Breast epithelium (tissue), 4 donors: ENCODE measurements at regions not wholly inside any gene's neighbourhood (a gene's known extent, or its start where the extent isn't known, plus 50 kb on each side); places are given as distances from the start of the nearest gene placed in this dataset.

Source experiments
- DNase-seq, 2 donors: peaks; one replicate each; pipeline ENCODE4 v3.0.0-alpha.2; 2019; ENCODE audit warnings: low spot score in 2 of 2
- H3K27ac ChIP-seq, 2 donors: fragments of 200-600 bp; sonication (generic) in 1 of 2; one replicate each; pipeline ENCODE4 v1.5.1; 2016 to 2019; ENCODE audit warnings: mild to moderate bottlenecking in 1 of 2
- H3K27me3 ChIP-seq, 2 donors: fragments of 200-600 bp; sonication (generic) in 1 of 2; one replicate each; pipeline versions ENCODE4 v1.5.1 to v1.6.0; 2017 to 2019; ENCODE audit warnings: control low read depth in 1 of 2, mild to moderate bottlenecking in 1 of 2
- H3K36me3 ChIP-seq: fragments of 200-600 bp; one replicate; pipeline ENCODE4 v1.5.1; 2019
- H3K4me1 ChIP-seq, 2 donors: fragments of 200-600 bp; sonication (generic); one replicate each; pipeline ENCODE4 v1.5.1; 2016 to 2019; ENCODE audit warnings: control low read depth in 1 of 2
- H3K4me3 ChIP-seq, 3 donors: fragments of 200-600 bp; sonication (generic); 1 replicate in 2 of 3; 2 replicates in 1 of 3; pipeline ENCODE4 v1.5.1; 2016 to 2019; ENCODE audit warnings: mild to moderate bottlenecking in 3 of 3, moderate library complexity in 2 of 3
- H3K9me3 ChIP-seq, 2 donors: fragments of 200-600 bp; sonication (generic) in 1 of 2; one replicate each; pipeline ENCODE4 v1.5.1; 2016 to 2019; ENCODE audit warnings: control low read depth in 1 of 2
- POLR2A ChIP-seq: fragments of 450-650 bp; IDR thresholded peaks from one replicate; pipeline ENCODE4 v1.6.1; 2016; ENCODE audit warnings: antibody characterized with exemption, mild to moderate bottlenecking, moderate library complexity
- POLR2AphosphoS5 ChIP-seq, 3 donors: sonication (generic); formaldehyde crosslinking; IDR thresholded peaks; one replicate each; pipeline ENCODE4 v1.6.1; 2017; ENCODE audit warnings: antibody characterized with exemption in 3 of 3
- intact Hi-C: fragments of 100-400 bp; cut with DNase I; formaldehyde crosslinking; loops from one replicate; pipeline ENCODE4 v1.15.1; 2023; ENCODE audit warnings: low total_unique reads
- TF ChIP-seq, protein P1 (sequence below), 3 donors: fragments of 450-650 bp; IDR thresholded peaks; one replicate each; pipeline ENCODE4 v1.5.1; 2016 to 2017; ENCODE audit warnings: antibody characterized with exemption in 3 of 3, mild to moderate bottlenecking in 3 of 3, moderate library complexity in 3 of 3

DNA sequence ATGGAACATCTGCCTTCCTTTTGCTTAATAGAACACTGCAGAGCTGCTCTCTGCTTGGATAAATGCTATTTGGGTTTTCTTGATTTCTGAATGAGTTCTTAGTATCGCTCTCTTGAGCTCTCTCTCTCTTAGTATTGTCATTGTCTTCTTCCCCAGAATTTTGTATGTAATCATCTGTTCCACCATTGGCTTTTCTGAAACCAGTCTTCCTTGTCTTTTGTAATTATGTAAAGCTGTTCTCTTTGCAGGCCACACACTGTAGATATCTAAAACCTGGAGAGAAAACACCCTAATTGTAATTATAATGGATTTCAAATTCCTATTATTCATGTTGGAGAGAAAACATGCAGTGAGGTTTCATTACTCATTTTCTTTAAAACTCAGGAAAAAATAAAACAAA is 333.1 kb upstream of the CHAC2 start:
- H3K9me3 ChIP-seq = no peaks in the 10 kb centered on the region
- no peaks in the 10 kb centered on the region for H3K27me3 ChIP-seq
- DNase-seq = no peak
- intact Hi-C loops = no loop called here
- H3K4me1 ChIP-seq = no peaks in the 10 kb centered on the region
- H3K27ac ChIP-seq = no peak overlapping the region
- TF ChIP-seq, protein P1, sequence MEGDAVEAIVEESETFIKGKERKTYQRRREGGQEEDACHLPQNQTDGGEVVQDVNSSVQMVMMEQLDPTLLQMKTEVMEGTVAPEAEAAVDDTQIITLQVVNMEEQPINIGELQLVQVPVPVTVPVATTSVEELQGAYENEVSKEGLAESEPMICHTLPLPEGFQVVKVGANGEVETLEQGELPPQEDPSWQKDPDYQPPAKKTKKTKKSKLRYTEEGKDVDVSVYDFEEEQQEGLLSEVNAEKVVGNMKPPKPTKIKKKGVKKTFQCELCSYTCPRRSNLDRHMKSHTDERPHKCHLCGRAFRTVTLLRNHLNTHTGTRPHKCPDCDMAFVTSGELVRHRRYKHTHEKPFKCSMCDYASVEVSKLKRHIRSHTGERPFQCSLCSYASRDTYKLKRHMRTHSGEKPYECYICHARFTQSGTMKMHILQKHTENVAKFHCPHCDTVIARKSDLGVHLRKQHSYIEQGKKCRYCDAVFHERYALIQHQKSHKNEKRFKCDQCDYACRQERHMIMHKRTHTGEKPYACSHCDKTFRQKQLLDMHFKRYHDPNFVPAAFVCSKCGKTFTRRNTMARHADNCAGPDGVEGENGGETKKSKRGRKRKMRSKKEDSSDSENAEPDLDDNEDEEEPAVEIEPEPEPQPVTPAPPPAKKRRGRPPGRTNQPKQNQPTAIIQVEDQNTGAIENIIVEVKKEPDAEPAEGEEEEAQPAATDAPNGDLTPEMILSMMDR (IDR thresholded peaks at IDR 0.05) = no peak
- TF ChIP-seq POLR2A (no peak), POLR2AphosphoS5 (IDR thresholded peaks at IDR 0.05) (no peak)
- H3K4me3 ChIP-seq = no peak overlapping the region
- H3K36me3 ChIP-seq = no peaks in the 10 kb centered on the region

GRCh38 chr2:53432936-53433335 is 334.7 kb upstream of the CHAC2 start:
- H3K36me3 ChIP-seq = no peaks in the 10 kb centered on the region
- no peaks in the 10 kb centered on the region for H3K4me1 ChIP-seq
- no peak overlapping the region for H3K27ac ChIP-seq
- DNase-seq = no peak
- intact Hi-C loops = no loop called here
- H3K9me3 ChIP-seq = no peaks in the 10 kb centered on the region
- TF ChIP-seq POLR2A = no peak
- no peak for TF ChIP-seq POLR2AphosphoS5 (IDR thresholded peaks at IDR 0.05)
- TF ChIP-seq, protein P1 (IDR thresholded peaks at IDR 0.05) = no peak
- H3K27me3 ChIP-seq = no peaks in the 10 kb centered on the region
- H3K4me3 ChIP-seq = no peak overlapping the region

GRCh38 chr2:53429901-53430300 is 337.7 kb upstream of the CHAC2 start:
- H3K9me3 ChIP-seq = no peaks in the 10 kb centered on the region
- intact Hi-C loops = no loop called here
- no peak for DNase-seq
- TF ChIP-seq POLR2A = no peak
- no peaks in the 10 kb centered on the region for H3K4me1 ChIP-seq
- H3K36me3 ChIP-seq = no peaks in the 10 kb centered on the region
- no peak overlapping the region for H3K4me3 ChIP-seq
- H3K27me3 ChIP-seq = no peaks in the 10 kb centered on the region
- no peak overlapping the region for H3K27ac ChIP-seq

GRCh38 chr2:53424902-53425301 is 342.7 kb upstream of the CHAC2 start:
- intact Hi-C loops = no loop called here
- no peaks in the 10 kb centered on the region for H3K4me1 ChIP-seq
- no peak for DNase-seq
- no peak overlapping the region for H3K27ac ChIP-seq
- H3K4me3 ChIP-seq = no peak overlapping the region
- no peaks in the 10 kb centered on the region for H3K36me3 ChIP-seq
- no peaks in the 10 kb centered on the region for H3K27me3 ChIP-seq
- no peaks in the 10 kb centered on the region for H3K9me3 ChIP-seq
- TF ChIP-seq, protein P1 (IDR thresholded peaks at IDR 0.05) = no peak
- TF ChIP-seq POLR2AphosphoS5 (IDR thresholded peaks at IDR 0.05) (no peak), POLR2A (no peak)

DNA sequence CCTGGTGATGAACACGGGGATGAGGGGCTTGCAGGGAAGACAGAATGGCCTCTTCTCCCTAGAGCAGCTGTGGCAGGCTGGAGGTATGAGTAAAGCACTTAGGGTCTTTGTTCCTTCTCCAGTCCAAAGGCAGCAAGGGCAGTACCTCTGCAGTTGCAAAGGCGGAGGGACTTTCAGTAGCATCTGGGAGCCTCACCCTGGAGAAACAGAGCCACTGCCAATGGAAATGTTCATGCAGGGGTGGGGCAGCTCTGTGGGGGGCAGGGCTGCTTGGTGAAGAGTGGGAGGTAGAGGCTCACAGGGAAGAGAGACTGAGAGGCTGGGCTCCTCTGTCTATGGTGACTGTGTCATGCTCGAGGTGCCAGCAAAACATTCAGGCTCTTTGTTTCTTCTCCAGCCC is 344.1 kb upstream of the CHAC2 start:
- Histone ChIP-seq H3K4me1 (no peaks in the 10 kb centered on the region), H3K4me3 (no peak overlapping the region), H3K27me3 (no peaks in the 10 kb centered on the region), H3K36me3 (no peaks in the 10 kb centered on the region), H3K9me3 (no peaks in the 10 kb centered on the region), H3K27ac (no peak overlapping the region)
- TF ChIP-seq POLR2A (no peak), POLR2AphosphoS5 (IDR thresholded peaks at IDR 0.05) (no peak)
- TF ChIP-seq, protein P1 (IDR thresholded peaks at IDR 0.05) = no peak
- intact Hi-C loops = no loop called here
- DNase-seq = no peak

GRCh38 chr2:53422979-53423378 is 344.6 kb upstream of the CHAC2 start:
- no peak for DNase-seq
- Histone ChIP-seq H3K36me3 (no peaks in the 10 kb centered on the region), H3K4me3 (no peak overlapping the region), H3K27ac (no peak overlapping the region), H3K4me1 (no peaks in the 10 kb centered on the region), H3K27me3 (no peaks in the 10 kb centered on the region), H3K9me3 (no peaks in the 10 kb centered on the region)
- TF ChIP-seq, protein P1 (IDR thresholded peaks at IDR 0.05) = peak in 2 of 3 donors; percentile 14 to 46
- no peak for TF ChIP-seq POLR2A
- intact Hi-C loops = no loop called here
